Activated B cell treated with CpG ODN at 0.5 μM for 24 hours (primary cell): ENCODE measurements at regions not wholly inside any gene's neighbourhood (a gene's known extent, or its start where the extent isn't known, plus 50 kb on each side); places are given as distances from the start of the nearest gene placed in this dataset.
"Not testable (repeated sequence)": the region's sequence is repeated elsewhere in the genome, so short reads cannot be mapped to it uniquely, and the experiment has no call there.

ENCODE experiments used
- ATAC-seq: fragments of 200-7000 bp; cut with Tn5 transposase; one replicate; pipeline ENCODE4 v1.10.0; 2021; ENCODE audit warnings: low read depth, mild to moderate bottlenecking, moderate library complexity
- CTCF ChIA-PET: fragments of 350-600 bp; sonication (Branson Sonifier 250); formaldehyde crosslinking; loops from one replicate; lab custom pipeline; 2021; ENCODE audit warnings: antibody characterized with exemption; lab: Charles Lee
- POLR2A ChIA-PET: fragments of 350-600 bp; sonication (Branson Sonifier 250); formaldehyde crosslinking; loops from one replicate; lab custom pipeline; 2021; ENCODE audit warnings: antibody characterized with exemption; lab: Charles Lee
- DNase-seq: peaks from one replicate; pipeline ENCODE4 v3.0.0; 2022
- H3K27ac Mint-ChIP-seq: one replicate; pipeline ENCODE4 v1.8.0; 2020; ENCODE audit warnings: mixed read lengths
- H3K27me3 Mint-ChIP-seq: one replicate; pipeline ENCODE4 v1.8.0; 2021; ENCODE audit warnings: mixed read lengths
- H3K36me3 Mint-ChIP-seq: one replicate; pipeline ENCODE4 v1.8.0; 2021; ENCODE audit warnings: low read depth, mixed read lengths
- H3K4me1 Mint-ChIP-seq: one replicate; pipeline ENCODE4 v1.8.0; 2021; ENCODE audit warnings: mixed read lengths
- H3K4me3 Mint-ChIP-seq: one replicate; pipeline ENCODE4 v1.8.0; 2020; ENCODE audit warnings: mild to moderate bottlenecking, mixed read lengths
- H3K9me3 Mint-ChIP-seq: one replicate; pipeline ENCODE4 v1.8.0; 2020; ENCODE audit warnings: mixed read lengths
- intact Hi-C: fragments of 100-400 bp; cut with micrococcal nuclease; formaldehyde crosslinking; loops from one replicate; pipeline ENCODE4 v1.15.1; 2024
- TF ChIP-seq, protein P1 (sequence below): fragments of 200-600 bp; IDR thresholded peaks from one replicate; pipeline ENCODE4 v1.8.0; 2022; ENCODE audit warnings: antibody characterized with exemption, mild to moderate bottlenecking

DNA sequence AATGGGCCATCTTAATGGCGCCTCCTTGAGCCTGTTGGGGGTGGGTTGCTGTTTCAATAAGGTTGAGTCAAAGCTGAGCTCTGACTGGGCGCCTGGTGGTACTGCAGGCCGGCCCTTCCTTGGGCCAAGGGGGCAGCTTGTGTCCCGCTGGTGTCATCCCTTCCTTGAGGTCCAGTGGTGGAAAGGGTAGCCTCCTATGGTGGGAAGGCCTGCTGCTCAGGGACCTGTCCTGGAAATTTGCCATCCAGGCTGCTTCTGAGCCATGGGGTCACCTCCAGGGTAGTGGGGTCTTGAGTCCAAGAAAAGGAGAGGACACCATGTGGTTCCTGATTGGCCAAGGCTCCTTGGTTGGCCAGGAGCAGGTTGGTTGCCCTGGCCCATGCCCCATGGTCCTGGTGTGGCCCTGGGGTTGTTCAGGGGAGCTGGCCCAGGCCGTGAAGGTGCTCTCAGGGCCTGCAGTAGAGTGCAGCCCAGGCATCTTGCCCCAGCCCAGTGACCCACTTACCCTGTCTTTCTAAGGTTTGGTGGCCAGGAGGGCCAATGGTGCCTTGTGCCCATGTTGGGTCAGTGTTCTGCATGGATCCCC is 188.7 kb downstream of the UBE3A start:
- H3K4me1 Mint-ChIP-seq = no peaks in the 10 kb centered on the region
- no peaks in the 10 kb centered on the region for H3K27me3 Mint-ChIP-seq
- TF ChIP-seq, protein P1, sequence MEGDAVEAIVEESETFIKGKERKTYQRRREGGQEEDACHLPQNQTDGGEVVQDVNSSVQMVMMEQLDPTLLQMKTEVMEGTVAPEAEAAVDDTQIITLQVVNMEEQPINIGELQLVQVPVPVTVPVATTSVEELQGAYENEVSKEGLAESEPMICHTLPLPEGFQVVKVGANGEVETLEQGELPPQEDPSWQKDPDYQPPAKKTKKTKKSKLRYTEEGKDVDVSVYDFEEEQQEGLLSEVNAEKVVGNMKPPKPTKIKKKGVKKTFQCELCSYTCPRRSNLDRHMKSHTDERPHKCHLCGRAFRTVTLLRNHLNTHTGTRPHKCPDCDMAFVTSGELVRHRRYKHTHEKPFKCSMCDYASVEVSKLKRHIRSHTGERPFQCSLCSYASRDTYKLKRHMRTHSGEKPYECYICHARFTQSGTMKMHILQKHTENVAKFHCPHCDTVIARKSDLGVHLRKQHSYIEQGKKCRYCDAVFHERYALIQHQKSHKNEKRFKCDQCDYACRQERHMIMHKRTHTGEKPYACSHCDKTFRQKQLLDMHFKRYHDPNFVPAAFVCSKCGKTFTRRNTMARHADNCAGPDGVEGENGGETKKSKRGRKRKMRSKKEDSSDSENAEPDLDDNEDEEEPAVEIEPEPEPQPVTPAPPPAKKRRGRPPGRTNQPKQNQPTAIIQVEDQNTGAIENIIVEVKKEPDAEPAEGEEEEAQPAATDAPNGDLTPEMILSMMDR = no peak
- H3K4me3 Mint-ChIP-seq = no peak overlapping the region
- DNase-seq (peak; percentile 11), ATAC-seq (no peak)
- ChIA-PET CTCF (no interaction called here), POLR2A (no interaction called here)
- no peak overlapping the region for H3K27ac Mint-ChIP-seq
- H3K36me3 Mint-ChIP-seq = no peaks in the 10 kb centered on the region
- peaks cover 9% of the 10 kb centered on the region for H3K9me3 Mint-ChIP-seq
- intact Hi-C loops = no loop called here

DNA sequence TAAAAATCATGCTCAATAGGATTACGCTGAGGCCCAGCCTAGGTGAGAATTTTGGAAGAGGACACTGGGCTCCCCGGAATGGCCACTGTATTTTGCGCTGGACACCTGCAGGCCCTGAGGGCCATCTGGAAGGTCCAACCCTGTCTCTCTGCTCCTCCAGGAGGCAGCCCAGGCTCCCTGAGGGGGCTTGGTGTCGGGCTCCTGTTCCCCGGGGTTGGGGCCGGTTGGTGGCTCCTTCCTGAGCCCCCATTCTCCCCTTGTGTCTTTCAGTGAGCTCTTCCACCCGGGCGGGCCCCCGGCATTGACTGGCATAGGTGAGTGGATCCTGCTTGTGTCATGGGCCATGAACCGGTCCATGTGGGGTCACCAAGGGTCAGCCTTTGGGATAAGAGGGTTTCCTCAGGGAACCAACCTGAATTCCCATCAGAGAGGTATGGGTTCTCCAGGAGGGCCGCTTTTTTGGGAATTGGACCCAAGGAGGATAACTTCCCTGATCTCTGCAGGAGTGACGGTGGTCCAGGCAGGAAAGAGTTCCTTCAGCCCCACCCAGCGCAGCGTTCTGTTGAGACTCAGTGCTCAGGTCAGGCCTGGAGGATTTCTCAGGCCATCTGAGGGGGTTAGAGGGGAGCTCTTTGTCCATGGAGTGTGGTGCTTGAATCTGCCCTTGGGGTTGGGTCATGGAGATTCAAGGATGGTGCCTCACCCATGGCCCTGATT is 187.8 kb downstream of the UBE3A start:
- Mint-ChIP-seq H3K9me3 (peaks cover 12% of the 10 kb centered on the region), H3K27ac (no peak overlapping the region), H3K27me3 (no peaks in the 10 kb centered on the region), H3K36me3 (no peaks in the 10 kb centered on the region), H3K4me3 (no peak overlapping the region), H3K4me1 (no peaks in the 10 kb centered on the region)
- POLR2A ChIA-PET = no interaction called here
- CTCF ChIA-PET = no interaction called here
- no peak for ATAC-seq
- intact Hi-C loops = no loop called here
- no peak for DNase-seq
- TF ChIP-seq, protein P1 = no peak

DNA sequence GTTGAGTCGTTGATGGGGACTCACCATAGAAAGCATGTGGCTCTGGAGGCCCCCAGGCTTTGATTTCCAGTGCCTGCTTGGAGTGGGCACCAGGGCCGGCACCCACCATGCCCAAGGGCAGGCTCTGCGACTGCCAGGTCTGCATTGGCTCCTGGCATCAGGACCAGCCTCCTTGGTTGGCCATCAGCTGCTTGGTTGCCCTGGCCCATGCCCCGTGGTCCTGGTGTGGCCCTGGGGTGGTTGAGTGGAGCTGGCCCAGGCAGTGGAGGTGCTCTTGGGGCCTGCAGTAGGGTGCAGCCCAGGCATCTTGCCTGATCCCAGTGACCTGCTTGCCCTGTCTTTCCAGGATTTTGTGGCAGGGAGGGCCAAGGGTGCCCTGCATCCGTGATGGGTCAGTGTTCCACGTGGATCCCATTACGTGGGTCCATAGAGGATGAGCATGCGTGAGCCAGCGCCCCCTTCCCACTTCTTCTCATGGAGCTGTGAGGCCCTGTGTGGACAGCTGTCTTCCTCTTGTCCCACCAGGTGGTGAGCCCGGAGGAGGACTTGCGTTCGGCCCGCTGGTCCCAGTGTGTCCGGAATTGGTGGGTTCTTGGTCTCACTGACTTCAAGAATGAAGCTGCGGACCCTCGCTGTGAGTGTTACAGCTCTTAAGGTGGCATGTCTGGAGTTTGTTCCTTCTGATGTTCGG is 187.0 kb downstream of the UBE3A start:
- intact Hi-C loops = no loop called here
- ATAC-seq (no peak), DNase-seq (no peak)
- no peaks in the 10 kb centered on the region for H3K27me3 Mint-ChIP-seq
- no peaks in the 10 kb centered on the region for H3K4me1 Mint-ChIP-seq
- H3K9me3 Mint-ChIP-seq = peaks cover 11% of the 10 kb centered on the region
- no peaks in the 10 kb centered on the region for H3K36me3 Mint-ChIP-seq
- TF ChIP-seq, protein P1 = no peak
- ChIA-PET CTCF (no interaction called here), POLR2A (no interaction called here)
- H3K4me3 Mint-ChIP-seq = no peak overlapping the region
- no peak overlapping the region for H3K27ac Mint-ChIP-seq

DNA sequence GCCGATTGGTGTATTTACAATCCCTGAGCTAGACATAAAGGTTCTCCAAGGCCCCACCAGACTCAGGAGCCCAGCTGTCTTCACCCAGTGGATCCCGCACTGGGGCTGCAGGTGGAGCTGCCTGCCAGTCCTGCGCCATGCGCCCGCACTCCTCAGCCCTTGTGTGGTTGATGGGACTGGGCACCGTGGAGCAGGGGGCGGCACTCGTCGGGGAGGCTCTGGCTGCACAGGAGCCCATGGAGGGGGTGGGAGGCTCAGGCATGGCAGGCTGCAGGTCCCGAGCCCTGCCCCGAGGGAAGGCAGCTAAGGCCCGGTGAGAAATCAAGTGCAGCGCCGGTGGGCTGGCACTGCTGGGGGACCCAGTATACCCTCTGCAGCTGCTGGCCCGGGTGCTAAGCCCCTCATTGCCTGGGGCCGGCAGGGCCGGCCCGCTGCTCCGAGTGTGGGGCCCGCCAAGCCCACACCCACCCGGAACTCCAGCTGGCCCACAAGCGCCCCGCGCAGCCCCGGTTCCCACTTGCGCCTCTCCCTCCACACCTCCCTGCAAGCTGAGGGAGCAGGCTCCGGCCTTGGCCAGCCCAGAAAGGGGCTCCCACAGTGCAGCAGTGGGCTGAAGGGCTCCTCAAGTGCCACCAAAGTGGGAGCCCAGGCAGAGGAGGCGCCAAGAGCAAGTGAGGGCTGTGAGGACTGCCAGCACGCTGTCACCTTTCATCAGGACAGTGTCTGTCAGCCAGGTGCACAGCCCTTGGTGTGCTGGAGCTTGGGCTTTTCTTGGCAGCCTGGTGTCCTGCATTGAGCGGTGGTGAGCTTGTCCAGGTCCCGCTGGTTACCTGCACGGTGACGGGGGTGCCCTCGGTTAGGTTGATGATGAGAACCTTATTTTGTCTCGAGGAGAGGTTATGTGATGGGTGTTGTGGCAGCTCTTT is 185.5 kb downstream of the UBE3A start:
- ATAC-seq, H3K27me3 Mint-ChIP-seq, H3K27ac Mint-ChIP-seq, H3K4me1 Mint-ChIP-seq, CTCF ChIA-PET, POLR2A ChIA-PET, H3K36me3 Mint-ChIP-seq, DNase-seq, intact Hi-C loops, H3K4me3 Mint-ChIP-seq: not testable (repeated sequence)
- peaks cover 15% of the 10 kb centered on the region for H3K9me3 Mint-ChIP-seq

DNA sequence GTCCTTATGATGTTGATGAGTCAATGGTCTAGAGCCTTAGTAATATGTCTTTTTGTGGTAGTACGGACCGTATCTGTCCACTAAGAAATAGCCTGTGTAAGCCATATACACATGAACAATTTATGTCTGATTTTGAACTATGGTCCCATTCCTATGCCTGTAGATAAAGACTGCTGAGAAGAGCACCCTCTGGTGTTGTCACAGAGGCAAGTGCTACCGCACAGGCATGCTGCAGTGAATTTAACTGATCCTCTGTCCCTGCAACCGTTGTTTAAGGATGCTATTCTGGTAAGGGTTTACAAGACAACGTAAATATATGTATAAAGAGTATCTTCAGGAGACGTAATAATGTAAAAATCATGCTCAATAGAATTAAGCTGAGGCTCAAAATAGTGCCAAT is 170.7 kb downstream of the UBE3A start:
- Mint-ChIP-seq H3K27me3 (no peaks in the 10 kb centered on the region), H3K36me3 (no peaks in the 10 kb centered on the region), H3K4me1 (no peaks in the 10 kb centered on the region), H3K9me3 (no peaks in the 10 kb centered on the region), H3K4me3 (no peak overlapping the region), H3K27ac (no peak overlapping the region)
- DNase-seq = no peak
- intact Hi-C loops = no loop called here
- TF ChIP-seq, protein P1 = no peak
- ATAC-seq = no peak
- ChIA-PET CTCF (no interaction called here), POLR2A (no interaction called here)
